Endothelial cell of umbilical vein (primary cell): ENCODE measurements at regions not wholly inside any gene's neighbourhood (a gene's known extent, or its start where the extent isn't known, plus 50 kb on each side); places are given as distances from the start of the nearest gene placed in this dataset.

ENCODE experiments used
- BruUV-seq: library from RNA; stranded (reverse); fragments of 400-500 nt; replicated peaks from 2 replicates; lab custom pipeline; 2021; lab: Mats Ljungman, UMichigan
- CTCF ChIA-PET: fragments of 300-600, 350-600 bp; sonication (Branson Sonifier 250); formaldehyde crosslinking; loops from one replicate; lab custom pipeline; 2021; ENCODE audit warnings: antibody characterized with exemption, inconsistent platforms; lab: Charles Lee
- POLR2A ChIA-PET: fragments of 300-600, 350-600 bp; sonication (Branson Sonifier 250); formaldehyde crosslinking; loops from one replicate; lab custom pipeline; 2021; ENCODE audit warnings: antibody characterized with exemption, inconsistent platforms; lab: Charles Lee
- DNase-seq: peaks from one replicate; pipeline ENCODE4 v3.0.0-alpha.2; 2011; ENCODE audit warnings: low read depth, low spot score
- FAIRE-seq: peaks from 2 replicates; lab custom pipeline; 2011; peaks lifted over from hg19 to GRCh38; lab: Jason Lieb, UNC
- H2AFZ ChIP-seq: 2 replicates; pipeline ENCODE4 v1.6.0; 2012; ENCODE audit warnings: low read depth, low read length, control low read depth, inconsistent platforms
- H3K27ac ChIP-seq: 2 replicates; pipeline ENCODE4 v1.5.1; 2011; ENCODE audit warnings: low read depth, mild to moderate bottlenecking, control low read depth, low read length, moderate library complexity; ENCODE audit not compliant: insufficient read depth
- H3K27me3 ChIP-seq, 2 experiments: 2 replicates each; pipeline versions ENCODE4 v1.6.0 to v1.6.1; 2011; ENCODE audit warnings: low read length in 2 of 2, mixed read lengths in 1 of 2; ENCODE audit not compliant: control insufficient read depth in 2 of 2, insufficient read depth in 2 of 2
- H3K36me3 ChIP-seq, 2 experiments: 2 replicates in 1 of 2; 3 replicates in 1 of 2; pipeline ENCODE4 v1.5.1; 2011; ENCODE audit warnings: low read length in 2 of 2, mild to moderate bottlenecking in 1 of 2, moderate library complexity in 1 of 2; ENCODE audit not compliant: control insufficient read depth in 2 of 2, insufficient read depth in 2 of 2; ENCODE audit errors: extremely low read depth in 1 of 2
- H3K4me1 ChIP-seq: 3 replicates; pipeline ENCODE4 v1.5.1; 2011; ENCODE audit warnings: mild to moderate bottlenecking, low read length; ENCODE audit not compliant: control insufficient read depth, insufficient read depth; ENCODE audit errors: extremely low read depth
- H3K4me2 ChIP-seq: 2 replicates; pipeline ENCODE4 v1.6.1; 2011; ENCODE audit warnings: low read length, control low read depth, mixed read lengths; ENCODE audit not compliant: insufficient read depth
- H3K4me3 ChIP-seq, 3 experiments: fragments of 200-600 bp in 1 of 3; sonication (generic), shearing (Covaris generic) in 1 of 3; replicated peaks in 1 of 3; 2 replicates each; pipeline ENCODE4 v1.5.1; 2011 to 2016; ENCODE audit warnings: control low read depth in 3 of 3, low read length in 3 of 3, mild to moderate bottlenecking in 2 of 3, inconsistent platforms in 1 of 3, low read depth in 1 of 3, moderate library complexity in 1 of 3; ENCODE audit not compliant: insufficient read depth in 1 of 3
- H3K79me2 ChIP-seq: 2 replicates; pipeline ENCODE4 v1.6.0; 2012; ENCODE audit warnings: low read length, inconsistent platforms; ENCODE audit not compliant: control insufficient read depth, insufficient read depth
- H3K9ac ChIP-seq: replicated peaks from 2 replicates; pipeline ENCODE3; 2011; ENCODE audit warnings: low read length, control low read depth; ENCODE audit not compliant: insufficient read depth; ENCODE audit errors: extremely low read depth
- H3K9me1 ChIP-seq: replicated peaks from 3 replicates; pipeline ENCODE4 v1.6.0; 2011; ENCODE audit warnings: mild to moderate bottlenecking, low read length; ENCODE audit not compliant: control insufficient read depth, insufficient read depth; ENCODE audit errors: extremely low read depth
- H3K9me3 ChIP-seq: replicated peaks from 2 replicates; pipeline ENCODE4 v1.5.1; 2012; ENCODE audit warnings: low read length, inconsistent platforms; ENCODE audit not compliant: control insufficient read depth, insufficient read depth
- H4K20me1 ChIP-seq: replicated peaks from 2 replicates; pipeline ENCODE3; 2011; ENCODE audit warnings: mild to moderate bottlenecking, low read length; ENCODE audit not compliant: control insufficient read depth, insufficient read depth; ENCODE audit errors: extremely low read depth
- EZH2 ChIP-seq: IDR thresholded peaks from 2 replicates; pipeline ENCODE4 v1.6.1; 2012; ENCODE audit warnings: borderline replicate concordance, low read depth, mild to moderate bottlenecking, moderate library complexity, low read length, inconsistent platforms; ENCODE audit not compliant: severe bottlenecking
- FOS ChIP-seq: IDR thresholded peaks from 2 replicates; pipeline ENCODE4 v1.6.1; 2011; ENCODE audit warnings: mild to moderate bottlenecking, low read length, moderate library complexity, borderline replicate concordance; ENCODE audit not compliant: insufficient read depth
- GATA2 ChIP-seq: IDR thresholded peaks from 2 replicates; pipeline ENCODE4 v1.7.0; 2011; ENCODE audit warnings: low read depth, mild to moderate bottlenecking, moderate library complexity, mixed read lengths, low read length; ENCODE audit not compliant: insufficient read length, insufficient read depth
- JUN ChIP-seq: IDR thresholded peaks from 2 replicates; pipeline ENCODE4 v1.6.1; 2011; ENCODE audit warnings: borderline replicate concordance, low read depth; ENCODE audit not compliant: insufficient read length, insufficient read depth
- MYC ChIP-seq: IDR thresholded peaks from one replicate; pipeline ENCODE4 v1.6.1; 2011; ENCODE audit warnings: mild to moderate bottlenecking, low read depth, low read length
- POLR2A ChIP-seq: IDR thresholded peaks from 2 replicates; pipeline ENCODE4 v1.6.1; 2012; ENCODE audit warnings: low read depth, mild to moderate bottlenecking, control low read depth, low read length
- POLR2AphosphoS5 ChIP-seq: IDR thresholded peaks from 2 replicates; pipeline ENCODE4 v1.6.1; 2012; ENCODE audit warnings: low read depth, mild to moderate bottlenecking, control low read depth, low read length, moderate library complexity; ENCODE audit not compliant: insufficient read depth
- dilution Hi-C: fragments of 300-500 bp; cut with MboI; formaldehyde crosslinking; loops from one replicate; pipeline ENCODE4 v1.15.0; 2019; ENCODE audit warnings: low sequenced_read_pairs; ENCODE audit not compliant: extremely low pct_ligation_motif_present
- intact Hi-C: fragments of 100-400 bp; cut with micrococcal nuclease; formaldehyde crosslinking; loops from one replicate; pipeline ENCODE4 v1.10.0; 2022
- TF ChIP-seq, protein P1 (sequence below): IDR thresholded peaks from 2 replicates; pipeline ENCODE4 v1.6.1; 2011; ENCODE audit not compliant: insufficient read depth, insufficient read length
- TF ChIP-seq, protein P2 (sequence below), 2 donors: IDR thresholded peaks; 1 replicate in 1 of 2; 2 replicates in 1 of 2; pipeline ENCODE4 v1.5.1; 2011; ENCODE audit warnings: low read length in 2 of 2, mild to moderate bottlenecking in 2 of 2, moderate library complexity in 2 of 2, control low read depth in 1 of 2, inconsistent platforms in 1 of 2, low read depth in 1 of 2; ENCODE audit not compliant: insufficient read depth in 1 of 2; ENCODE audit errors: extremely low read depth in 1 of 2

GRCh38 chr1:198889749-198890148, 250.9 kb downstream of the PTPRC start:
- ChIA-PET POLR2A (no interaction called here), CTCF (interaction anchor here (1.8 to 2.0 kb wide), 2 partner anchors 47 to 574 kb away, joined by 5 read pairs; no protein-coding TSS in a partner anchor)
- no peak overlapping the region for H3K4me2 ChIP-seq
- H3K9ac ChIP-seq: no peak overlapping the region
- no peaks in the 10 kb centered on the region for H3K9me1 ChIP-seq
- no peaks in the 10 kb centered on the region for H3K27me3 ChIP-seq
- DNase-seq: no peak
- no peaks in the 10 kb centered on the region for H3K9me3 ChIP-seq
- peaks cover 44% of the 10 kb centered on the region for H3K4me1 ChIP-seq
- H2AFZ ChIP-seq: no peak overlapping the region
- no TSS peak for BruUV-seq
- H3K27ac ChIP-seq: peak overlapping the region; percentile 64
- H3K36me3 ChIP-seq: peaks cover 0 to 3% of the 10 kb centered on the region in 2 experiments
- H3K4me3 ChIP-seq: no peak overlapping the region
- intact Hi-C loops: loop anchor here (5.0 kb wide), 2 partner anchors 223 to 543 kb away; no protein-coding TSS in a partner anchor
- dilution Hi-C loops: no loop called here
- FAIRE-seq: no peak
- TF ChIP-seq, protein P1, sequence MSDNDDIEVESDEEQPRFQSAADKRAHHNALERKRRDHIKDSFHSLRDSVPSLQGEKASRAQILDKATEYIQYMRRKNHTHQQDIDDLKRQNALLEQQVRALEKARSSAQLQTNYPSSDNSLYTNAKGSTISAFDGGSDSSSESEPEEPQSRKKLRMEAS: no peak
- TF ChIP-seq EZH2 (no peak), POLR2A (no peak), POLR2AphosphoS5 (no peak), GATA2 (no peak), MYC (no peak), JUN (no peak), FOS (no peak)
- TF ChIP-seq, protein P2, sequence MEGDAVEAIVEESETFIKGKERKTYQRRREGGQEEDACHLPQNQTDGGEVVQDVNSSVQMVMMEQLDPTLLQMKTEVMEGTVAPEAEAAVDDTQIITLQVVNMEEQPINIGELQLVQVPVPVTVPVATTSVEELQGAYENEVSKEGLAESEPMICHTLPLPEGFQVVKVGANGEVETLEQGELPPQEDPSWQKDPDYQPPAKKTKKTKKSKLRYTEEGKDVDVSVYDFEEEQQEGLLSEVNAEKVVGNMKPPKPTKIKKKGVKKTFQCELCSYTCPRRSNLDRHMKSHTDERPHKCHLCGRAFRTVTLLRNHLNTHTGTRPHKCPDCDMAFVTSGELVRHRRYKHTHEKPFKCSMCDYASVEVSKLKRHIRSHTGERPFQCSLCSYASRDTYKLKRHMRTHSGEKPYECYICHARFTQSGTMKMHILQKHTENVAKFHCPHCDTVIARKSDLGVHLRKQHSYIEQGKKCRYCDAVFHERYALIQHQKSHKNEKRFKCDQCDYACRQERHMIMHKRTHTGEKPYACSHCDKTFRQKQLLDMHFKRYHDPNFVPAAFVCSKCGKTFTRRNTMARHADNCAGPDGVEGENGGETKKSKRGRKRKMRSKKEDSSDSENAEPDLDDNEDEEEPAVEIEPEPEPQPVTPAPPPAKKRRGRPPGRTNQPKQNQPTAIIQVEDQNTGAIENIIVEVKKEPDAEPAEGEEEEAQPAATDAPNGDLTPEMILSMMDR (IDR thresholded peaks at IDR 0.05; ENCODE audit: extremely low read depth in 1 of 2, insufficient read depth in 1 of 2, low read depth in 1 of 2, low read length in 2 of 2): no peak
- peaks cover 82% of the 10 kb centered on the region for H3K79me2 ChIP-seq
- peaks cover 3% of the 10 kb centered on the region for H4K20me1 ChIP-seq
